ENCODE measurements at regions not wholly inside any gene's neighbourhood (a gene's known extent, or its start where the extent isn't known, plus 50 kb on each side); places are given as distances from the start of the nearest gene placed in this dataset.
"Not testable (repeated sequence)": the region's sequence is repeated elsewhere in the genome, so short reads cannot be mapped to it uniquely, and the experiment has no call there.

- DNase-seq = no peak
- Histone ChIP-seq H3K4me3 (no peak overlapping the region), H3K36me3 (no peaks in the 10 kb centered on the region), H3K9ac (ENCODE audit: low read depth in 2 of 2, low read length in 2 of 2) (no peak overlapping the region), H3K27ac (no peak overlapping the region), H3K27me3 (no peaks in the 10 kb centered on the region), H3K4me1 (no peaks in the 10 kb centered on the region), H3K9me3 (no peaks in the 10 kb centered on the region)
- TF ChIP-seq CTCF (IDR thresholded peaks at IDR 0.05) = no peak
- intact Hi-C loops (cut with DNase I) = no loop called here
Observed at GRCh38 chr2:48232351-48232750, 82.1 kb upstream of the FOXN2 start.

GRCh38 chr2:48233005-48233404 lies 81.5 kb upstream of the FOXN2 start:
- H3K27me3 ChIP-seq = no peaks in the 10 kb centered on the region
- H3K9me3 ChIP-seq = no peaks in the 10 kb centered on the region
- no peak overlapping the region for H3K27ac ChIP-seq
- H3K9ac ChIP-seq (ENCODE audit: low read depth in 2 of 2, low read length in 2 of 2) = no peak overlapping the region
- H3K36me3 ChIP-seq = no peaks in the 10 kb centered on the region
- H3K4me1 ChIP-seq = no peaks in the 10 kb centered on the region
- DNase-seq = no peak
- H3K4me3 ChIP-seq = no peak overlapping the region
- intact Hi-C loops (cut with DNase I) = no loop called here
- no peak for TF ChIP-seq CTCF (IDR thresholded peaks at IDR 0.05)

- DNase-seq; H3K9me3 ChIP-seq; H3K36me3 ChIP-seq; H3K27me3 ChIP-seq; H3K4me3 ChIP-seq; intact Hi-C loops (cut with DNase I); H3K27ac ChIP-seq; H3K4me1 ChIP-seq; H3K9ac ChIP-seq (ENCODE audit: low read depth in 2 of 2, low read length in 2 of 2): not testable (repeated sequence)
Observed at GRCh38 chr2:48233824-48234223, 80.7 kb upstream of the FOXN2 start.

- Histone ChIP-seq H3K4me3 (no peak overlapping the region), H3K27me3 (no peaks in the 10 kb centered on the region), H3K27ac (no peak overlapping the region), H3K4me1 (no peaks in the 10 kb centered on the region), H3K9ac (ENCODE audit: low read depth in 2 of 2, low read length in 2 of 2) (no peak overlapping the region), H3K36me3 (no peaks in the 10 kb centered on the region), H3K9me3 (no peaks in the 10 kb centered on the region)
- no peak for TF ChIP-seq CTCF (IDR thresholded peaks at IDR 0.05)
- intact Hi-C loops (cut with DNase I) = no loop called here
- no peak for DNase-seq
Observed at GRCh38 chr2:48235076-48235475, 79.4 kb upstream of the FOXN2 start.

GRCh38 chr2:48238381-48238780 lies 76.1 kb upstream of the FOXN2 start:
- H3K27ac ChIP-seq = no peak overlapping the region
- intact Hi-C loops (cut with DNase I) = no loop called here
- no peaks in the 10 kb centered on the region for H3K4me1 ChIP-seq
- no peaks in the 10 kb centered on the region for H3K9me3 ChIP-seq
- no peak for TF ChIP-seq CTCF (IDR thresholded peaks at IDR 0.05)
- no peak overlapping the region for H3K9ac ChIP-seq (ENCODE audit: low read depth in 2 of 2, low read length in 2 of 2)
- H3K36me3 ChIP-seq = no peaks in the 10 kb centered on the region
- H3K27me3 ChIP-seq = no peaks in the 10 kb centered on the region
- no peak overlapping the region for H3K4me3 ChIP-seq
- DNase-seq = no peak

- DNase-seq = no peak
- Histone ChIP-seq H3K9me3 (no peaks in the 10 kb centered on the region), H3K9ac (ENCODE audit: low read depth in 2 of 2, low read length in 2 of 2) (no peak overlapping the region), H3K27ac (no peak overlapping the region), H3K4me1 (no peaks in the 10 kb centered on the region), H3K36me3 (no peaks in the 10 kb centered on the region), H3K4me3 (no peak overlapping the region), H3K27me3 (no peaks in the 10 kb centered on the region)
- no peak for TF ChIP-seq CTCF (IDR thresholded peaks at IDR 0.05)
- intact Hi-C loops (cut with DNase I) = no loop called here
Observed at GRCh38 chr2:48240912-48241311, 73.6 kb upstream of the FOXN2 start.

Measured in colonic mucosa (tissue), 4 donors.